NCI-H446 (cell line): ENCODE measurements at regions not wholly inside any gene's neighbourhood (a gene's known extent, or its start where the extent isn't known, plus 50 kb on each side); places are given as distances from the start of the nearest gene placed in this dataset.

Source experiments
- DNase-seq, 2 experiments: peaks; one replicate each; lab custom pipeline; 2025; lab: John Stamatoyannopoulos, UW

DNA sequence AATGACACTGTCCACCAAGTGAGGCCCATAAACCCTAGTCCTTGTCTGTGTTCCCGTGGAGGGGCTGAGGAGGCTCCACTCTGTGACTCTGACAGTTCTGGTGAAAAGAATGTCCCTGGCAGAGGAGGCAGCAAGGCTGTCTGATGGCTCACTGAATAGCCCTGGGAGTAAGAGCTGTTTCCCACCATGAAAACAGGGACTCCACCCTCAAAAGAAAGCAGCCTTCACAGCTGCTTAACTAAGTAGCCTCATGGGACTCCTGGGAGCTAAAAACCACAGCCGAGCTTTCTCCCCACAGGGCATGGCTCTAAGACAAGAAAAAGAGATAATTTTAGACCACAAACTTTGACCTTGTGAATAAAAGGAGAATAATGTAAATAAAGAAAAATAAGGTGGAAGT, 135.1 kb upstream of the FRY start:
- no peak for DNase-seq

DNA sequence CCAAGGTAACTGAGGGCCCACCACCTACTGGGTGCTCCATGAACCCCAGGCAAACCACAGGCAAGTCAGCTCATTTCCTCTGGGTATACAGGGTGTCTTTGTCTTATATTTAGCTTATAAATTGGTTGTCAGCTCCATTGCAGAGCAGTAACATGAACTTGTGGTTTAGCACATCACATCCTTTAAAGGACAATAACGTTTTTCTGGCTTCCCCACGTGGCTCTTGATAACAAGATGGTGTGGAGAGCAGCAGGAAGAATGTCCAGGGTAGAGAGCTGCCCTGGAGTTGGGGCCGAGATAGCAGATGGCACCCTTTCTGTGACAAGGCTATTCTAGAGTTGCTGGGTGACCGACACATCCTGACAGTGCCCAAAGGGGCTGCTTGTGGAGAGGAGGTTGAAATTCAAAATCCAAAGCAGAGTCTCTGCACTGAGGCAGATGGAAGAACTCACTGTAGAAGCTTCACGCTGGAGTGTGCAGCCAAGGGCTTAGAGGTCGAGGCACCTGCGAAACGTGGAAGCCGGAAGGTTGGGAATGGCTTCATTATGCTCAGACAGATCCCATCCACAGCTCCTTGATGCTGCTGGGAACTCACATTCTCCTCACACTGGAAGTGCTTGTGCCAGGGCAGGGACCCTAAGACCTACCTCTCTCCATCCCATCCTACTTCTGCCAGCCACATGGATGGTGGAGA, 133.0 kb upstream of the FRY start:
- no peak for DNase-seq

DNA sequence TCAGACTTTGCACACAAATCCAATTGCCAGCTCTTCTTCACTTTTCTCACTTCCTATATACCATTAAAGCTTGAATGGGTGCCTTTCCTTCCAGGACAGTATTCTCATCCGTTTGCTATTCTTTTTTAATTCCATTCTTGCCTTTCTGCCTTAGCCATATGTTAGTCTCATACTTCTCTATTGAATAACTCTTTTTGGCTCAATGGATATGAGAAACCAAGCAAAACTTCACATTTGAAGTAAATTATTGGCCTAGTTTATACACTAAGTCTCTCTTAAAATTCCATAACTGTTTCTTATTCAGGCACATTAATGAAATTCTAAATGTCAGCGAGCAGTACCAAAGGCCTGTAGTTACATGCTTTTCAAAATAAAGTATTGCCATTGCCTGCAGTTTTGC, 129.6 kb upstream of the FRY start:
- no peak for DNase-seq

DNA sequence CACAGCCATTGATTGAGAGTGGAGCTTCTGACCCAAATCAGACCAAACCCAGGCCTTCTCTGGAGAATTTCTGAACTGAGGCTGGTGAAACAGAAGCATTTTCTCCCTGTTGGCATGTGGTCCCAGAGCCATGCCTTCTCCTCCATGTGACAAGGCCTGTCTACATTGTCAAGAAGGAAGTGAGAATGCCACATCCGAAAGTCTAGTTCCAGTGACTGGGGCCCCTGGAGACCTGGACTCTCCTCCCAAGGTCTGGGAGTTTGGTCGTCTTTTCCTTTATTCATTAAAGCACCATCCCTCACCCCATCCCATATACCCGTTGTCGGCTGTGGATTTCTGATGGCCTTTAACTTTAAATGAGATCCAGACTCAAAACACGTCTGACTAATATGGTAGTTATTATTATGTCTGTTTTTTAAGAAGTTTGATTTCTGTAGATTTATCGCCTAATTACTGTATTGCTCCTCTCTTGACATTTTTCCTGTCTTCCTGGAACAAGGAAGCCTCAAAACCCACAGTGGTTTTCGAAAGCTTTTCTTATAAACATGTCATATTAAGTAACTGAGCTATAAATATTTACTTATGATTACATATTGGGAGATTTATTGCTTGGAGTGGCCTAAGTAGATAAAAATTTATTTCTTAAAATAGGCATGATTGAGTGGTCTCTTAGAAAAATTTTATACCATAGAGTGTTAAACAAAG, 128.3 kb upstream of the FRY start:
- DNase-seq, result no peak

DNA sequence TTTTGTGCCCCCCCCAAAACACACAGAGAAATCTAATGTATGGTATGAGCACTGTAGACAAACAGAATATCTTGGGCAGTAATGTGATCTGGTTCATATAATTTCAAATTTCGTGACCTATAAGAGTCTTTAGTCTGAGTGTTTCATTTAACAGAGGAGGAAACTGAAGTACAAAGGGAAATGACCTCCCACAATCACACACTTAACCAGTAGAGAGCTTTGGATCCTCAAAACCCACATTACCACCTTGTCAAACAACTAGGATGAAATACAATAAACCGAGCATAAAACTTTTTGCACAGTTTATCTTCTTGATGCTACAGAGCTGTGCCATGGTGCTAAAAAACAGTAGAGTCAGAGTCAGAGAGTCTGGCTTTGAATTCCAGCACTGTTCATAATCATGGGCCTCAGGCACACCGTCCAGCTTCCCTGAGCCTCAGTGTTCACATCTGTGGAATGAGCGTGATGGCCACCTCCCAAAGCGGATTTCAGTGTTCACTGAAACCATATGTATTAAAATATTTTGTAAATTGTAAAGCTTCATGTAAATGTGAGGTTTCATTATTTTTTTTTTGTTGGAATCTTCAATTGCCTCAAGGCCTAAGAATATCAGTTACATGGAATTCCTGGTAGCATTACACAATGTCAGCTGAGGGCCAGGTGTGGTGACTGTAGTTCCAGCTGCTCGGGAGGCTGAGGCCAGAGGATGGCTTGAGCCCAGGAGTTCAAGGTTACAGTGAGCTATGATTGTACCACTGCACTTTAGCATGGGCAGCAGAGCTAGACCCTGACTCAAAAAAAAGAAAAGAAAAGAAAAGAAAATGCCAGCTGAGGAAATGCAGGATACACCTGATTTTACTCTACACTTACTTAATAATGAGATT, 126.4 kb upstream of the FRY start:
- no peak for DNase-seq

DNA sequence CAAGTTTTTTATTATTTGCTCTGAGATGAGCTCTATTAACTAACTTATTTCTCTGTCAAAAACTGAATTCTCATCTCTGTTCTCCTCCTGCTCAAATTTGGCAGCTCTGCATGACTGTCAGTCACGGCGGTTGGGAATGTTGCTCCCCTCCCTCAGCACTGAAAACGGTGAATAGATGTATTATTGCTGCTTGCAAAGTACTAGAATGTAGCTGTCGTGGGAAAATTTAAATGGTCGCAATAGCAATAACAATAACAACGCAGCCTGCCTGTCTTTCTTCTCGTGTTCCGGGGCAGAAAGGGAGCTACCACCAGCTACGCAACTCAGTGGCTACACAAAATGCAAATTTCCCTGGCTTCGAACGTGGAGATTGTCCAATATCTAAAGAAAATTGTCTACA, 125.6 kb upstream of the FRY start:
- no peak for DNase-seq

DNA sequence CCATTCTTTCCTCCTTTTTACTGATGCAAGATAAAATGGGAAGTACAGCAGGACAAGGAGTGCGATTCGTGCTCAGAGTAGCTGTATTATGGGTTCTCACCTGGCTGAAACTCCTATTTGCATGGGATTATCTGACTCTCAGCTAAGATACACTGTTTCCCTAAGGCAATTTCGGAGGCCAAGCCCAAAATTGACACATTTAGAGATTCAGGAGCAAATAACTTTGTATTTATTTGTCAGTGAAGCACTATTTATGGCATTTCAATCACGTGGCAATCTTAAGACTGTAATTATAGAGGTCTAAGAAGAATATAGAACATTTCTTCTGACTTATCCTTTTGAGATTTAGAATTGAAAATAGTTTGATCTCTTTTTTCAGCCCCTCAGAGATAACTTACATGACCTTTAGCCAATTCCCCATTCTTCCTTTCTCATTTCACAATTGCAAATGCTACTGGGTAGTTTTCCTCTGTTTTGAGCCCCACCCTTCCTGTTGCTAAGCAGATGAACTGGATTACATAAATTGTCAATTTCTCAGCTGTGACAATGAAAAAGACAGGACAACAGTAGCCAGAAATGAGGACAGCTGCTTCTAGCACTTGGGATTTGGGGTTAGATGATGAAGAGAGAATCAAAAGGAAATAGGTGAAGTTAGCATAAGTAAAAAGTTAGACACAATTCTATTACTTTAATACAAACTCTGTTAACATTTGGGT, 122.7 kb upstream of the FRY start:
- no peak for DNase-seq

DNA sequence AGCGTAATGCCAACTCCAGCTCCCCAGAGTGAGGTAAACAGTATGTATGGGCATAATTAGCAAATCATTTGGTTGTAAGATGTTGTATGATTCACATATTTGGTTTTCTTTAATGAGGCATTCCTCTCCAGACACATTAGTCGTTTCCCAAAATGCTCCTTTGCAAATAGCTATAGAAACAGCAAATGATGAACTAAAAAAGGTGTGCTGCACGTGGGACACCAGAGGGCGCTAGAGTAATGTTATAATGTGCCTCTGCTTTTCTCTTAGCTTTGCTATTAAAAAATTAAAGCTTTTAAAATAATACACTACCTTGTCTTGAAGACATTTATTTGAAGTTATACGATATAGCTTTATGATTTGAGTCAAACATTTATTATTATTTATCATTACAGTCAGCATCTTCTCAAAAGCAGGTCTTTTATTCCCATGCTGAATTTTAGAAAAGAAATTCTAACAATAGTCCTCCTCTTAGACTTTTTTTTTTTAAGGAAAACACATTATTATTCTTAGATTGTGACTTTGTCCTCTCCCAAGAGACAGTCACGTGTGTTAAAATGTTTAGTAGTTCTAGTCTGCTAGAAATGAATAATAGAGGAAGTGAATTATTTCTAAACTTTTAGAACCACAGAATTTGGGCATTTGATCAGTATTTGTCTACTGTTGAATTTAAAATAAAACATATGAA, 121.6 kb upstream of the FRY start:
- DNase-seq, result peak in 1 of 2 experiments; percentile 71

DNA sequence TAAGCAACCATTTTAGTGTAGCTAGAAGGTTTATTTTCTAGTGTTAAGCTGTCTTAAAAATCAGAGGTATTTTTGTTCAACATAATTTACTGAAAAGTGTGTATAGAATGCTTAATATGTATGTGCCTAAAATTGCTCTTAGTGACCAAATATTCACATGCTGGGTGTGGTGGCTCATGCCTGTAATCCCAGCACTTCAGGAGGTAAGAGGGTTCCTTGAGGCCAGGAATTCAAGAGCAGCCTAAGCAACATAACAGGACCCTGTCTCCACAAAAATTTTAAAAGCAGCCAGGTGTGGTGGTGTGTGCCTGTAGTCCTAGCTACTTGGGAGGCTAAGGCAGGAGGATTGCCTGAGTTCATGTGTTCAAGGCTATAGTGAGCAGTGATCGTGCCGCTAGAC, 120.9 kb upstream of the FRY start:
- DNase-seq, result no peak

DNA sequence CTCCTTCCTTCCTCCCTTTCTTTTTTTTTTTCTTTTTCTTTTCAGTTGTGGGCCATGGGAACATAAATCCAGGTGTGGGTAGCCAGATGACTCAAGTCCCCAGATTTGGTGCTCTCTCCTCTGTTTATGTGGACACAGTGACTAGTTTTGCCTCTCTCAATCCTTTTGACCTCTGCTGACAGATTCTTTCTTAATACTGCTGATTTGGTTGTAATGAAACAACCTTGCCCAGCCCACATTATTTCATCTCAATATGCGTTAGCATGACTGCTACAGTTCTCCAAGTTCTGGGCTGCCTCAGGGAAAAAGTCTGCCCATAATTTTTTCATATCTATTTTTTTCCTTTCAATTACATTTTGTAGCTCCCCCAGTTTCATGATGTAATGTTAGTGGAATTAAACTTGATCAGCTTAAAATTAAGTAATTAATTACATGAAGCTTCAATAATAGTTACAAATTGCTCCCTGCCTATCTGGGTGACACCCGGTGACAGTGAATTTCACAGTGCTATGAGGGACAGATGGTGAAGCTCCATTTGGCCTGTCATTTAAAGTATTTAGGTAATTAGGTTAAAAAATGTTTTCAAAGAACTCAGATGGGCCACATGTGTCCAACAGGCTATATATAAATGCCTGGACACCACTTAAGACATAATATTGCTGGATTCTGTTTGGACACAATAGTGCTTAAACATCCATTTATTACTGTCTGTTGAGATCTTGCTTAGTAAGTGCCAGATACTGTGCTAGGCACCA, 118.8 kb upstream of the FRY start:
- DNase-seq, result no peak

DNA sequence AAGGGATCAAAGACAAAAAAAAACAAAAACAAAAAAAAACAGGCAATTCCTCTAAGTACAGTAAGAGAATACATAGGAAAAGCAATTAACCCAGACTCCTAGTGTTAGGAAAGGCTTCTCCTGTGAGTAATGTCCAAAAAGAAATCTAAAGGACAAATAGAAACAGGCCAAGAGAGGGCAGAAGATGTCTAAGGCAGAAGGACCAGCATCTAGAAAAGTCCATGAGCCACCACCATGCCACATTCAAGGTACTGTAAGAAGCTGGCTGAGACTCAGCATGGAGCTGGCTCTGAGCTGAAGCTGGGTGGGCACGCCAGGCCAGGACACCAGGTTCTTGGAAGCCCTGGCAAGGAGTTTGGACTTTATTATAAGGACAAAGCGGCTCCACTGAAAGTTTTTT, 118.1 kb upstream of the FRY start:
- DNase-seq, result no peak

DNA sequence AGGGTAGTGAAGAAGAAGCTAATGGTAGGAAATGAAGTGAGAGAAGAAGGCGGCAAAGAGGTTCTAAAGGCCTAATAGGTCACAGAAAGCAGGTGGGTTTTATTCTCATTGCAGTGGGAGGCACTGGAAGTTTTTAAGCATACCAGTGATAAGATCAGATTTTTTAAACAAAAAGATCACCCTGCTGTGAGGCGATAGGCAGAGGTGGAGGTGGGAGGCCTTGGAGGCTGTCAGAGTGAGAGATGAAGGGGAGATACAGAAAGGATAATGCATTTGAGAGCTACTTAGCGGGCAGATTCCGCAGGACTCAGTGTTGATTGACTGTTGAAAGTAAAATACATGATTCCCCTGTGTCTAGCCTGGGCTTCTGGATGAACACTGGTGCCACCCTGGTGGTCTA, 116.7 kb upstream of the FRY start:
- DNase-seq, result no peak

DNA sequence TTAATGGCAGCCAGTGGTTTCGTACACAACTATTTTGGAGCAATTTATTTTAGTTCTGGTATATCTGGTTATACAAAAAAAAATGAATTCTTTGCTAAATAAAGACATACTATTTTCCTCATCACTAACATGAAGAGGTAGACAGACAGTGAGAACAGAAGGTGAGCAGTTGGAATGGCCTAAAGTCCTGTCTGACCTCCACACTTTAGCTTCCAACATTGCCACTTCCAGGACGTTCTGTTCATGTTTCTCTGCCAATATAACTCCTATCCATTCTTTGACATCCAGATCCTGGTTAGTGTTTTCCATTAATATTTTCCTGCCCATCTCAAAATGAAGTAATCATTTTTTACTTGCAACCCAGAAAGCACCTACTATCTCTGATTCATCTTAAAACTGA, 112.9 kb upstream of the FRY start:
- DNase-seq, result no peak

DNA sequence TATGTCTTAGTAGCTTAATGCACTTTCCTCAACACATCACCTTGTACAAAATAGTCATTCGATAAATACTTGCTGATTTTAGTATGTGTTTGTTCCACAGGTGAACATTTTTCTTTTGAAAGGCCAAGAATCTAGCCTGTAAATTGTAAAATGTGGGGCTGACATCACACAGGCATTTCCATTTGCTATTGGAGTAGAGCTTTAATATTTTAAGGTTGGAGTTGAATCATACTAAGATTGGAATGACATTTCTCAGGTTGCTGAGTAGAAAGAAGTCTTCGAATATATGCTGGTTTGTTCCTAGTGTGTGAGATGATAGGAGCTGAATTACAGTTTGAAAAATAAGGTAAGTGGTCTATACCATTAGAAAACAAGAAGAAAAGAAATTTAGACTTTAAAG, 112.3 kb upstream of the FRY start:
- no peak for DNase-seq

DNA sequence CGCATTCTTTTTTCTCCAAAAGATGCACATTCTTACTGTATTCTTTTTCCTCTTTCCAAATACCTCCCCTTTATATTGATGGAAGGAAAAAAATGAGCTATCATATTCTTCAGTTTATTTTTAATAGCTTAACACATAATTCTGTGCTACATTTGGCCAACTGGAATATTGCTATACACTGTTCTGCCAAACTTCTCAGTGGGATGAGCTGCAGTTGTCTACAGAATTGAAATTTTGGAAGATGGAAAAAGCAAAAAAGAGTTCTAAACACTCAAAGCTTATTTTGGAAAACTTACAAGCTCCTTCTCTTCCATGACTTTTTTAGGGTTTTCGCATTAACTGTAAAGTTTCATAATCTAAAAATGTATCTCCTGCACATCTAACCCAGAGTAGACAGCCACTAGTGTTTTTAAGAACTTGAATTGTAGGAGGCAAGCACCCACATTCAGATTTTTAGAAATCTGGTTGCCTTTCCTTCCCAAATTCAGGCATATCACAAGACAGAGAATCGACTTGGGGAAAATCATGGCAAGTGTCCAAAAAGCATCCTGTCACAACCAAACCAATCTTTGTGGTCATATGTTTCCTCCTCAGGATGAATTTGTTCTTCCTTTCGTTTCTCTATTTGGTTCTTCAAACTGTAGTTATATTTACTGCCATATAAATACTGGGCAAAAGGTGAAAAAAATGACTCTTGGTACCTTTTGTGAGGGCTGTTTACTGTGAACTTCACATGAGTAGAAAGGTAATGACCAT, 111.4 kb upstream of the FRY start:
- DNase-seq, result no peak

DNA sequence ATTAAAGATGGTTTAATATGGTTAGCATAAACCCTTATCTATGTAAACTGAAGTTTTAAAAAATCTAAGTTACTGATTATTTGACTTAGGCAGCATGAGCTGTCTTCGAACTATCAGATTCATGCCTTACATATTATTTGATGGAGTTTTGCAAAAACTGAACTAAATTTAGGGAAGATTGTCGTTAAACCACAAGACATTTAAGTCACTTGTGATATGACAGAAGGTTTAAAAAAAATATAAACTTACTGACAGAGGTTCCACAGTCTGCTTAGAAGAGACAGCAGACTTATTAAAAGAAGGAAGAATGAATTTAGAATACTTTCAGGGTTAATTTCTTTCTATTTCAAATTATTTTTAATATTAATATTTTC, 110.9 kb upstream of the FRY start:
- no peak for DNase-seq

DNA sequence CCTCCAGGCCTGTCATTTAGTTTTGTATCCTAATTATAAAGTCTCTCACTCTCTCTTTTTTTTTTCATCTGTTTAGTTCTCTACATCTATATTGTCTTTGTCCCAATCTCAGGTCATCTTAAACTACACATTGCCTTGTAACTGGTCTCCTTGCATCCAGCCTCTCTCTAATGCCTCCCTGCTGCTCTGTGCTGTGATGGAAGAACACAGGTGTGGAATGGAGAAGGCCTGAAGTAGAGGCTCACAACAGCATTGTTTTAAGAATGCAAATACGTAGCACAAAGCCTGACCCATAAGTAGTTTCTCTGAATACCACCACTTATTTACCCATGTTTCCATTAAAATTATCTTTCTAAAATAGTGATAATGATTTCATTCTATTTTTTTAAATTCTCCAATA, 108.8 kb upstream of the FRY start:
- no peak for DNase-seq

DNA sequence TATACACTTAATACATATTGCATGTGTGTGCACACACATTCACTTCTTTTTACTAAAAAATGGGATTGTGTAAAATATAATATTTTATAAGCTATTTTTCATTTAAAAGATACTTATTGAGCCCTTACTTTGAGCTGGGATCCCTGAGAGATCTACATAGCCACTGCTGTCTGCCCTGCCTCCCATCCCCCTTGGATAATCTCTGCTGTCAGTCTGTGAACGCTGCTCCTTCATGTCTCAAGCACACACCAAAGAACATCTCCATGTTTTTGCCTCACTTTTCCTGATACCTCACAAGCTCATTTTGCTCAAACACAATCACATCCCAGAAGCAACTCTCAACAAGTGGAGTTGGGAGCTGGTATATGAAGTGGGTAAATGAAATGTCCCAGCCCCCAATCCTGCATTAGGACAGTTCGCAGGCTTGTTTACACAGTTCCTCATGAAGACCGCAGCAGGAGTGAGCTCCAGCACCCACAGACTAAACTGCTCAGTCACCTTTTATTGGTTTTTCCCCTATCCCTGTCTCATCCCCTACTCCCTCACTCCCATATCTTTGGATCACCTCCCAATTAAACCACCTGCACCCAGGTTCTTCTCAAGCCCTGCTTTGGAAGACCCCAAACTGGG, 108.3 kb upstream of the FRY start:
- DNase-seq, result no peak

DNA sequence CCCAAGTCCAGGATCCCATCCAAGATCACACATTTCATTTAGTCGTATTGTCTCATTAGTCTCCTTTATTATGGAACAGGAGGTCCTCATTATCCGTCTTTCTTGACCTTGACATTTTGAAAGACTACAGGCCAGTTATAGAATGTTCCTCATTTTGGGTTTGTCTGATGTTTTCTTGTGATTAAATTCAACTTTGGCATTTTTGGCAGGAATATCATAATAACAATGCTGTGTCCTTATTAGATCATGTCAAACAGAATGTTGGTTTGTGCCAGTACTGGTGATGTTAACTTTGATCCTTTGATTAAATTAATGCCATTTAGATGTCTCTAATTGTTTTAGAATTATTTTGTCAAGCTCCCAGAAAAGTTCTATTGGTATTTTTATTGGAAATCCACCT, 106.5 kb upstream of the FRY start:
- DNase-seq, result no peak

DNA sequence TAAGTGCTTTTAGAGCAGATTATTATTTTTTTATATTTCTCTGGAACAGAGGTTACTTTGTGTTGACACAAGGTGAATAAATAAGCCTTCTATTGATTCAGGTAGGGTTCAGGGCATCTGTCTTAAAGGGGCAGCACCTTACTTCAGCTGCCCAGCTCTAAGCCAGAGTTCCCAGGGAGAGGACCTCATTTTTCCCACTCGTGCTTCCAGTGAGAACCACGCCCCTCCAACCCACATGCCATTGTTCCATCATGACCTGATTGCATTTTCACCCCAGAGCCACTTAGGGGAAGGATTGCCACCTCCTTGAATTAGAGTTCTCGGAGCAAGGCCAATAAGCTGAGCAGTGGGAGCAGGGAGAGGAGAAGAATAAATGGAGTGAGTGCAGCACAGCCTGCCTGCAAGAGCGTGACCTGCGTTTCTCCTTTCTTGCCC, 104.3 kb upstream of the FRY start:
- DNase-seq, result no peak
